OCI-LY7 (cell line): ENCODE measurements at regions not wholly inside any gene's neighbourhood (a gene's known extent, or its start where the extent isn't known, plus 50 kb on each side); places are given as distances from the start of the nearest gene placed in this dataset.

Source experiments
- BruUV-seq: library from RNA; stranded (reverse); fragments of 400-500 nt; replicated peaks from 2 replicates; lab custom pipeline; 2021; lab: Mats Ljungman, UMichigan
- CTCF ChIA-PET: fragments of 300-600 bp; sonication (Branson Sonifier 250); formaldehyde crosslinking; loops from one replicate; lab custom pipeline; 2022; ENCODE audit warnings: antibody characterized with exemption; ENCODE audit not compliant: unreplicated experiment; lab: Charles Lee
- POLR2A ChIA-PET: fragments of 300-600 bp; sonication (Branson Sonifier 250); formaldehyde crosslinking; loops from one replicate; lab custom pipeline; 2022; ENCODE audit warnings: antibody characterized with exemption; lab: Charles Lee
- DNase-seq: peaks from one replicate; pipeline ENCODE4 v3.0.0-alpha.2; 2015; ENCODE audit warnings: low spot score
- H2AFZ ChIP-seq: fragments of 200-600 bp; sonication (generic), shearing (Covaris generic); 2 replicates; pipeline ENCODE4 v1.6.1; 2014; ENCODE audit warnings: mild to moderate bottlenecking, antibody characterized with exemption, low read length, moderate library complexity
- H3K27ac ChIP-seq: fragments of 200-600 bp; sonication (generic); 2 replicates; pipeline ENCODE4 v1.5.1; 2014; ENCODE audit warnings: mixed run types, low read depth, mild to moderate bottlenecking, moderate library complexity, low read length, inconsistent platforms; ENCODE audit not compliant: poor library complexity, severe bottlenecking
- H3K36me3 ChIP-seq: fragments of 200-600 bp; sonication (generic); 2 replicates; pipeline ENCODE4 v1.6.1; 2014; ENCODE audit warnings: mild to moderate bottlenecking, antibody characterized with exemption, low read length, moderate library complexity, mixed read lengths; ENCODE audit not compliant: insufficient read depth
- H3K4me1 ChIP-seq: fragments of 200-600 bp; sonication (generic); 2 replicates; pipeline ENCODE4 v1.5.1; 2014; ENCODE audit warnings: mild to moderate bottlenecking, low read length; ENCODE audit not compliant: insufficient read depth, poor library complexity, severe bottlenecking
- H3K4me2 ChIP-seq: fragments of 200-600 bp; sonication (generic); 2 replicates; pipeline ENCODE4 v1.6.1; 2014; ENCODE audit warnings: mild to moderate bottlenecking, low read length
- H3K4me3 ChIP-seq: fragments of 200-600 bp; sonication (generic); 2 replicates; pipeline ENCODE4 v1.5.1; 2014; ENCODE audit warnings: mild to moderate bottlenecking, low read depth, low read length; ENCODE audit not compliant: poor library complexity, severe bottlenecking
- H3K79me2 ChIP-seq: fragments of 200-600 bp; sonication (generic); 2 replicates; pipeline ENCODE4 v1.6.1; 2016; ENCODE audit warnings: low read depth, mild to moderate bottlenecking, low read length, moderate library complexity, mixed read lengths; ENCODE audit not compliant: insufficient read depth
- H3K9me2 ChIP-seq: fragments of 200-600 bp; sonication (generic); 2 replicates; pipeline ENCODE4 v1.6.1; 2016; ENCODE audit warnings: mild to moderate bottlenecking, low read length, mixed read lengths; ENCODE audit not compliant: insufficient read depth
- H3K9me3 ChIP-seq: fragments of 200-600 bp; sonication (generic); 2 replicates; pipeline ENCODE4 v1.6.1; 2014; ENCODE audit warnings: mild to moderate bottlenecking, mixed run types, low read length, mixed read lengths
- H4K20me1 ChIP-seq: fragments of 200-600 bp; sonication (generic); 2 replicates; pipeline ENCODE4 v1.6.1; 2014; ENCODE audit warnings: mild to moderate bottlenecking, antibody characterized with exemption, low read length, moderate library complexity, mixed read lengths; ENCODE audit not compliant: insufficient read depth
- EZH2phosphoT487 ChIP-seq: fragments of 200-600 bp; sonication (generic); IDR thresholded peaks from 2 replicates; pipeline ENCODE4 v1.6.1; 2018; ENCODE audit warnings: low read depth, borderline replicate concordance, mild to moderate bottlenecking, mixed run types, antibody characterized with exemption, low read length, moderate library complexity, mixed read lengths
- intact Hi-C: fragments of 100-400 bp; cut with micrococcal nuclease; formaldehyde crosslinking; loops from one replicate; pipeline ENCODE4 v1.10.0; 2022; ENCODE audit not compliant: unreplicated experiment
- TF ChIP-seq, protein P1 (sequence below): fragments of 200-600 bp; sonication (generic); conservative IDR thresholded peaks from 2 replicates; pipeline ENCODE4 v1.5.1; 2014; ENCODE audit warnings: mild to moderate bottlenecking, antibody characterized with exemption, low read length, moderate library complexity, mixed read lengths

DNA sequence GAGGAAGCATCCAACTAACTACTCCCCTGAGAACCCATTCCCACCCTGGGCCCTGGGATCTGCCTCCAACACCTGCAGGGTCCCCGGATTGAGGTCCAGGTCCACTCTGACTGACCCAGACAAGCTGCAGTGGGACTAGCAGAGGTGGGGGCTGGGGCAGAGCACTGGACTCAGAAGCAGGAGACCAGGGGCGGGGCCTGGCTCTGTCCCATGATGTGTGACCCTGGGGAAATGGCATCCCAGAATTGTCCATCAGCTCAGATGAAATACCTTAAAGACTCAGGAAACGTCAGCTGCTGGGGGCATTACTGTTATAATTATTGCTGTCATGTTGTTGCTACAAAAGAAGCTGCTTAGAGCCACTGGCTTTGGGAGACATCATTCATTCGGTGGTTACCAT, 202.4 kb downstream of the C9orf50 start:
- H3K4me1 ChIP-seq: peaks cover 39% of the 10 kb centered on the region
- intact Hi-C loops: no loop called here
- no TSS peak for BruUV-seq
- H3K36me3 ChIP-seq: no peaks in the 10 kb centered on the region
- DNase-seq: no peak
- no peaks in the 10 kb centered on the region for H3K9me3 ChIP-seq
- no peak overlapping the region for H3K27ac ChIP-seq
- CTCF ChIA-PET: no interaction called here
- H3K4me3 ChIP-seq: no peak overlapping the region
- no peak for TF ChIP-seq EZH2phosphoT487
- TF ChIP-seq, protein P1, sequence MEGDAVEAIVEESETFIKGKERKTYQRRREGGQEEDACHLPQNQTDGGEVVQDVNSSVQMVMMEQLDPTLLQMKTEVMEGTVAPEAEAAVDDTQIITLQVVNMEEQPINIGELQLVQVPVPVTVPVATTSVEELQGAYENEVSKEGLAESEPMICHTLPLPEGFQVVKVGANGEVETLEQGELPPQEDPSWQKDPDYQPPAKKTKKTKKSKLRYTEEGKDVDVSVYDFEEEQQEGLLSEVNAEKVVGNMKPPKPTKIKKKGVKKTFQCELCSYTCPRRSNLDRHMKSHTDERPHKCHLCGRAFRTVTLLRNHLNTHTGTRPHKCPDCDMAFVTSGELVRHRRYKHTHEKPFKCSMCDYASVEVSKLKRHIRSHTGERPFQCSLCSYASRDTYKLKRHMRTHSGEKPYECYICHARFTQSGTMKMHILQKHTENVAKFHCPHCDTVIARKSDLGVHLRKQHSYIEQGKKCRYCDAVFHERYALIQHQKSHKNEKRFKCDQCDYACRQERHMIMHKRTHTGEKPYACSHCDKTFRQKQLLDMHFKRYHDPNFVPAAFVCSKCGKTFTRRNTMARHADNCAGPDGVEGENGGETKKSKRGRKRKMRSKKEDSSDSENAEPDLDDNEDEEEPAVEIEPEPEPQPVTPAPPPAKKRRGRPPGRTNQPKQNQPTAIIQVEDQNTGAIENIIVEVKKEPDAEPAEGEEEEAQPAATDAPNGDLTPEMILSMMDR: no peak
- H2AFZ ChIP-seq: no peak overlapping the region
- no peaks in the 10 kb centered on the region for H3K9me2 ChIP-seq
- no peaks in the 10 kb centered on the region for H4K20me1 ChIP-seq
- H3K79me2 ChIP-seq: no peaks in the 10 kb centered on the region
- H3K4me2 ChIP-seq: no peak overlapping the region
- POLR2A ChIA-PET: interaction anchor here (0.5 kb wide), 1 partner anchor 252 kb away, joined by 3 read pairs; no protein-coding TSS in a partner anchor

DNA sequence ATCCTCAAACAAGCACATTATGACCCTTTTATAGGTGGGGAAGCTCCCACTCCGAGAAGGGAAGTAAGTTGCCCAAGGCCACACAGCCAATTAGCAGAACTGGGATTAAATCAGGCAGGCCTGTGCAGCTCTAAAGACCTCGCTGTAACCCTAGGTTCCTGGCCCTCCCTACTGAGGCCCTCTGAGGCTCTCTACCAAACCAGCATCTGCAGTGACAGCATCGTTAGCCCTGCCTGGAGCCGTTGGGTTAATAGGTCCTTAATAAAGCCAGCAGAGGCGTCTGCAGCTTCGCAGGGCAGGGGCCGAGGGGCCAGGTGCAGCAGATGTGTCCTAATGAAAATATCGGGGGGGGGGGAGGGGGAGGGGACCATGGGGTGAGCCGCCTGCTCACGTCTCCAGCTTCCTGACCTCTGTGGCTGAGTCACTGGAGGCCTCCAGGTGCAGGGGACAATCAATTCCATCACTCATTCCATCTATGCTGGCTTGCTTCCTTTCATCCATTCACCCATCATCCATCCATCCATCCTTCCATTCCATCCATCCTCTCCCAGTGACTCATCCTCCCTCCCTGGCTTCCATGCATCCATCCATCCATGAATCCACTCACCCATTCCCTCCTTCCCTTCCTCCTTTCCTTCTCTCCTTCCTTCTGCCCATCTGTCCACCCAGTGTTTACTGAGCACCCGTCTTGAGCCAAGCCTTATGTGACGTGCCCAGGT, 203.9 kb downstream of the C9orf50 start:
- peak; percentile 45 for DNase-seq
- Histone ChIP-seq H3K9me3 (no peaks in the 10 kb centered on the region), H3K9me2 (no peaks in the 10 kb centered on the region), H2AFZ (peak overlapping the region; percentile 40; the same call in 1 of the 2 replicates), H3K27ac (peak overlapping the region; percentile 23), H3K36me3 (no peaks in the 10 kb centered on the region), H3K4me3 (no peak overlapping the region), H3K79me2 (no peaks in the 10 kb centered on the region), H3K4me1 (peaks cover 51% of the 10 kb centered on the region), H3K4me2 (peak overlapping the region; percentile 28; the same call in 1 of the 2 replicates), H4K20me1 (no peaks in the 10 kb centered on the region)
- ChIA-PET CTCF (interaction anchor here (0.5 kb wide), 1 partner anchor 1844 kb away, joined by 3 read pairs; no protein-coding TSS in a partner anchor), POLR2A (interaction anchor here (0.5 kb wide), 1 partner anchor 301 kb away, joined by 3 read pairs; no protein-coding TSS in a partner anchor)
- intact Hi-C loops: no loop called here
- TF ChIP-seq, protein P1: no peak
- no peak for TF ChIP-seq EZH2phosphoT487
- BruUV-seq: no TSS peak
